HL-60 (cell line): ENCODE measurements at regions not wholly inside any gene's neighbourhood (a gene's known extent, or its start where the extent isn't known, plus 50 kb on each side); places are given as distances from the start of the nearest gene placed in this dataset.

ENCODE experiments used
- DNase-seq, 2 experiments: peaks; one replicate each; pipeline ENCODE4 v3.0.0-alpha.2; 2010 to 2020; ENCODE audit warnings: low read depth in 1 of 2, low spot score in 1 of 2
- H3K27ac ChIP-seq: fragments of 250-450 bp; sonication (Bioruptor Pico); replicated peaks from 2 replicates; pipeline ENCODE4 v1.5.1; 2020; ENCODE audit warnings: mild to moderate bottlenecking, moderate library complexity
- H3K27me3 ChIP-seq: fragments of 250-450 bp; sonication (Bioruptor Pico); 2 replicates; pipeline ENCODE4 v1.5.1; 2021; ENCODE audit warnings: mild to moderate bottlenecking, moderate library complexity; ENCODE audit not compliant: insufficient read depth, poor library complexity, severe bottlenecking
- H3K4me3 ChIP-seq: replicated peaks from 2 replicates; pipeline ENCODE4 v1.5.1; 2011; ENCODE audit warnings: mild to moderate bottlenecking, control low read depth, low read length; ENCODE audit not compliant: insufficient read depth
- CTCF ChIP-seq: IDR thresholded peaks from one replicate; pipeline ENCODE4 v1.5.1; 2011; ENCODE audit warnings: low read length, control low read depth, inconsistent platforms; ENCODE audit not compliant: insufficient read depth
- GABPA ChIP-seq: IDR thresholded peaks from 2 replicates; pipeline ENCODE4 v1.6.1; 2012; ENCODE audit warnings: low read depth
- POLR2AphosphoS5 ChIP-seq: IDR thresholded peaks from 2 replicates; pipeline ENCODE4 v1.6.1; 2012; ENCODE audit warnings: low read depth
- REST ChIP-seq: IDR thresholded peaks from 2 replicates; pipeline ENCODE4 v1.6.1; 2012; ENCODE audit warnings: low read depth; ENCODE audit not compliant: insufficient replicate concordance
- SPI1 ChIP-seq: IDR thresholded peaks from 2 replicates; pipeline ENCODE4 v1.6.1; 2012; ENCODE audit warnings: low read depth, mild to moderate bottlenecking, borderline replicate concordance

GRCh38 chr13:104296286-104296685 is 1230.1 kb upstream of the SLC10A2 start:
- Histone ChIP-seq H3K4me3 (no peak overlapping the region), H3K27ac (no peak overlapping the region), H3K27me3 (no peaks in the 10 kb centered on the region)
- no peak for DNase-seq
- TF ChIP-seq GABPA: no peak

- Histone ChIP-seq H3K27ac (no peak overlapping the region), H3K4me3 (no peak overlapping the region), H3K27me3 (no peaks in the 10 kb centered on the region)
- TF ChIP-seq CTCF: no peak
- TF ChIP-seq POLR2AphosphoS5: no peak
- TF ChIP-seq GABPA: no peak
- no peak for DNase-seq
Observed at GRCh38 chr13:104295537-104295936, 1229.3 kb upstream of the SLC10A2 start.

GRCh38 chr13:104289400-104289799 is 1223.2 kb upstream of the SLC10A2 start:
- H3K27ac ChIP-seq: no peak overlapping the region

GRCh38 chr13:104288496-104288895 is 1222.3 kb upstream of the SLC10A2 start:
- Histone ChIP-seq H3K27ac (no peak overlapping the region), H3K4me3 (no peak overlapping the region), H3K27me3 (no peaks in the 10 kb centered on the region)
- no peak for DNase-seq
- no peak for TF ChIP-seq CTCF
- no peak for TF ChIP-seq SPI1

More at GRCh38 chr13:104289400-104289799, 1223.2 kb upstream of the SLC10A2 start:
- Histone ChIP-seq H3K27me3 (no peaks in the 10 kb centered on the region), H3K4me3 (no peak overlapping the region)
- TF ChIP-seq REST (no peak), SPI1 (no peak), POLR2AphosphoS5 (no peak), GABPA (no peak), CTCF (no peak)
- no peak for DNase-seq

GRCh38 chr13:104286566-104287290 is 1220.5 kb upstream of the SLC10A2 start:
- Histone ChIP-seq H3K27me3 (no peaks in the 10 kb centered on the region), H3K27ac (no peak overlapping the region), H3K4me3 (no peak overlapping the region)
- TF ChIP-seq POLR2AphosphoS5 (no peak), REST (no peak), GABPA (no peak), SPI1 (no peak), CTCF (no peak)
- DNase-seq: no peak
